ENCODE measurements at regions not wholly inside any gene's neighbourhood (a gene's known extent, or its start where the extent isn't known, plus 50 kb on each side); places are given as distances from the start of the nearest gene placed in this dataset.

GRCh38 chr18:27838225-27838624 is 338.7 kb downstream of the CDH2 start:
- in situ Hi-C loops (cut with HindIII; ENCODE audit: low sequenced_read_pairs), result no loop called here

GRCh38 chr18:27826101-27826500 is 350.8 kb downstream of the CDH2 start:
- in situ Hi-C loops (cut with HindIII; ENCODE audit: low sequenced_read_pairs), result no loop called here

- in situ Hi-C loops (cut with HindIII; ENCODE audit: low sequenced_read_pairs), result no loop called here
Observed at GRCh38 chr18:27825689-27826088, 351.2 kb downstream of the CDH2 start.

- in situ Hi-C loops (cut with HindIII; ENCODE audit: low sequenced_read_pairs), result no loop called here
Observed at GRCh38 chr18:27824841-27825681, 351.9 kb downstream of the CDH2 start.

- in situ Hi-C loops (cut with HindIII; ENCODE audit: low sequenced_read_pairs), result no loop called here
Observed at GRCh38 chr18:27824275-27824674, 352.7 kb downstream of the CDH2 start.

- in situ Hi-C loops (cut with HindIII; ENCODE audit: low sequenced_read_pairs), result no loop called here
Observed at GRCh38 chr18:27823053-27823452, 353.9 kb downstream of the CDH2 start.

GRCh38 chr18:27808683-27809082 is 368.2 kb downstream of the CDH2 start:
- in situ Hi-C loops (cut with HindIII; ENCODE audit: low sequenced_read_pairs), result no loop called here

- in situ Hi-C loops (cut with HindIII; ENCODE audit: low sequenced_read_pairs), result no loop called here
Observed at GRCh38 chr18:27803957-27804356, 373.0 kb downstream of the CDH2 start.

GRCh38 chr18:27797484-27797883 is 379.4 kb downstream of the CDH2 start:
- in situ Hi-C loops (cut with HindIII; ENCODE audit: low sequenced_read_pairs), result loop anchor here (5.0 kb wide), 1 partner anchor 85 kb away; no protein-coding TSS in a partner anchor

- in situ Hi-C loops (cut with HindIII; ENCODE audit: low sequenced_read_pairs), result no loop called here
Observed at GRCh38 chr18:27794181-27794926, 382.6 kb downstream of the CDH2 start.

- in situ Hi-C loops (cut with HindIII; ENCODE audit: low sequenced_read_pairs), result no loop called here
Observed at GRCh38 chr18:27793013-27793785, 383.7 kb downstream of the CDH2 start.

GRCh38 chr18:27789406-27789805 is 387.5 kb downstream of the CDH2 start:
- in situ Hi-C loops (cut with HindIII; ENCODE audit: low sequenced_read_pairs), result no loop called here

- in situ Hi-C loops (cut with HindIII; ENCODE audit: low sequenced_read_pairs), result no loop called here
Observed at GRCh38 chr18:27787547-27787946, 389.4 kb downstream of the CDH2 start.

- in situ Hi-C loops (cut with HindIII; ENCODE audit: low sequenced_read_pairs), result no loop called here
Observed at GRCh38 chr18:27785815-27786471, 391.0 kb downstream of the CDH2 start.

- in situ Hi-C loops (cut with HindIII; ENCODE audit: low sequenced_read_pairs), result no loop called here
Observed at GRCh38 chr18:27780061-27780745, 396.7 kb downstream of the CDH2 start.

- in situ Hi-C loops (cut with HindIII; ENCODE audit: low sequenced_read_pairs), result no loop called here
Observed at GRCh38 chr18:27778925-27779324, 398.0 kb downstream of the CDH2 start.

- in situ Hi-C loops (cut with HindIII; ENCODE audit: low sequenced_read_pairs), result no loop called here
Observed at GRCh38 chr18:27778441-27778840, 398.5 kb downstream of the CDH2 start.

GRCh38 chr18:27772081-27772480 is 404.8 kb downstream of the CDH2 start:
- in situ Hi-C loops (cut with HindIII; ENCODE audit: low sequenced_read_pairs), result no loop called here

- in situ Hi-C loops (cut with HindIII; ENCODE audit: low sequenced_read_pairs), result no loop called here
Observed at GRCh38 chr18:27771571-27771970, 405.4 kb downstream of the CDH2 start.

GRCh38 chr18:27769152-27769551 is 407.8 kb downstream of the CDH2 start:
- in situ Hi-C loops (cut with HindIII; ENCODE audit: low sequenced_read_pairs), result no loop called here
